ENCODE measurements at regions not wholly inside any gene's neighbourhood (a gene's known extent, or its start where the extent isn't known, plus 50 kb on each side); places are given as distances from the start of the nearest gene placed in this dataset.

DNA sequence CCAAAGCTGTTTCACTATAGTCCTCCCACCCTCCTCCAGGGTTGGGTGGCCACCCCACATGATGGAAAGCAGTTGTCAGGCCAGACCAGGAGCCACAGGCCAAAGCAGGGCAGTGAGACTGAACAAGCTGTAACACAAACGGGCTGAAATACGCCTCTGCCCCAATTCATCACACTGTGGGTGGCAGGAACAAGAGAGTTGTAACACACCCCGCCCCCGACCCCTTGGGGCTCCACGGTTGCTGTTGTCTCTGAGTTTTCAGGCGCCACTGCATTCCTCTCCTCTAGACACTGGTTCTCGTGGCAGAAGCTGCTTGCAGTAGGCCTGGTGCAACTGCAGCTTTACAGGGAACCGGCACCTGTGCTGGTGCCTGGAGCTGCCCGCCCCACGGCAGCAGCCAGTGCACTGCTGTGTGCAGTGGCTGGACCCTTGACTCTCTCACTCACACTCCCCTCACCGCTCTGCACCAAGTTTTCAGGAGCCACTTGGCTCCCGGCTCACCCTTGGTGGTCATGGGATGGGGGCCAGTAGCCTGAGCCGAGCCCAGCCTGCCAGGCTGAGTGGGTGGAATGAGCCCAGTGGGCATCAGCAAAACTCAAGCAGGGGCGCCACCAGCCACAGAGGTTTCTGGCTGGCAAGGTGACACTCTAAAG lies 1314.5 kb upstream of the MIR17HG start:
- TF ChIP-seq YY1 (IDR thresholded peaks at IDR 0.05; ENCODE audit: insufficient read depth, insufficient read length) (no peak), ZNF274 (IDR thresholded peaks at IDR 0.05; ENCODE audit: low read depth, low read length) (no peak)
